Neural progenitor cell (in vitro differentiated cells): ENCODE measurements at regions not wholly inside any gene's neighbourhood (a gene's known extent, or its start where the extent isn't known, plus 50 kb on each side); places are given as distances from the start of the nearest gene placed in this dataset.
A peak's percentile ranks its signal among the peaks of the same experiment; 100 is the strongest.

Source experiments
- DNase-seq: peaks from one replicate; pipeline ENCODE4 v3.0.0-alpha.2; 2016; ENCODE audit warnings: low spot score
- H2AFZ ChIP-seq: fragments of 200-600 bp; sonication (generic); replicated peaks from 2 replicates; pipeline ENCODE4 v1.6.1; 2016; ENCODE audit warnings: antibody characterized with exemption
- H3F3A ChIP-seq: fragments of 200-600 bp; sonication (generic); 2 replicates; pipeline ENCODE4 v1.6.1; 2016; ENCODE audit warnings: antibody characterized with exemption, low read depth
- H3K27ac ChIP-seq: fragments of 200-600 bp; sonication (generic); 2 replicates; pipeline ENCODE4 v1.5.1; 2016; ENCODE audit warnings: mild to moderate bottlenecking
- H3K27me3 ChIP-seq: fragments of 200-600 bp; sonication (generic); 2 replicates; pipeline ENCODE4 v1.6.1; 2016; ENCODE audit warnings: mild to moderate bottlenecking, moderate library complexity
- H3K36me3 ChIP-seq: fragments of 200-600 bp; sonication (generic); 2 replicates; pipeline ENCODE4 v1.5.1; 2016
- H3K4me1 ChIP-seq: fragments of 200-600 bp; sonication (generic); 2 replicates; pipeline ENCODE4 v1.6.1; 2016; ENCODE audit warnings: mixed run types
- H3K4me2 ChIP-seq: fragments of 200-600 bp; sonication (generic); 2 replicates; pipeline ENCODE4 v1.6.1; 2016
- H3K4me3 ChIP-seq: fragments of 200-600 bp; sonication (generic); 2 replicates; pipeline ENCODE4 v1.5.1; 2016
- H3K79me2 ChIP-seq: fragments of 200-600 bp; sonication (generic); 2 replicates; pipeline ENCODE4 v1.6.1; 2016; ENCODE audit warnings: low read depth
- H3K9ac ChIP-seq: fragments of 200-600 bp; sonication (generic); 2 replicates; pipeline ENCODE4 v1.6.1; 2016
- H3K9me3 ChIP-seq: fragments of 200-600 bp; sonication (generic); 2 replicates; pipeline ENCODE4 v1.5.1; 2016; ENCODE audit warnings: low read depth
- H4K20me1 ChIP-seq: fragments of 200-600 bp; sonication (generic); 2 replicates; pipeline ENCODE4 v1.6.1; 2016; ENCODE audit warnings: low read depth
- H3K27ac Mint-ChIP-seq: 3 replicates; pipeline ENCODE4 v1.8.0; 2021; ENCODE audit warnings: mixed read lengths
- H3K27me3 Mint-ChIP-seq: 2 replicates; pipeline ENCODE4 v1.8.0; 2022; ENCODE audit warnings: low read depth, mild to moderate bottlenecking, inconsistent platforms, moderate library complexity, mixed read lengths; ENCODE audit not compliant: insufficient read depth
- H3K36me3 Mint-ChIP-seq: 3 replicates; pipeline ENCODE4 v1.8.0; 2021; ENCODE audit warnings: mixed read lengths
- H3K4me1 Mint-ChIP-seq: 3 replicates; pipeline ENCODE4 v1.8.0; 2021; ENCODE audit warnings: mixed read lengths
- H3K4me3 Mint-ChIP-seq: 3 replicates; pipeline ENCODE4 v1.8.0; 2021; ENCODE audit warnings: mild to moderate bottlenecking, moderate library complexity, mixed read lengths
- H3K9me3 Mint-ChIP-seq: 3 replicates; pipeline ENCODE4 v1.8.0; 2020; ENCODE audit warnings: mixed read lengths
- EZH2 ChIP-seq: fragments of 200-600 bp; sonication (generic); IDR thresholded peaks from 2 replicates; pipeline ENCODE4 v1.6.1; 2017; ENCODE audit warnings: antibody characterized with exemption, mild to moderate bottlenecking, moderate library complexity
- EZH2phosphoT487 ChIP-seq: fragments of 200-600 bp; sonication (generic); IDR thresholded peaks from 2 replicates; pipeline ENCODE4 v1.6.1; 2017; ENCODE audit warnings: antibody characterized with exemption
- TF ChIP-seq, protein P1 (sequence below): fragments of 200-600 bp; sonication (generic); IDR thresholded peaks from 2 replicates; pipeline ENCODE4 v1.5.1; 2017; ENCODE audit warnings: antibody characterized with exemption, mild to moderate bottlenecking

DNA sequence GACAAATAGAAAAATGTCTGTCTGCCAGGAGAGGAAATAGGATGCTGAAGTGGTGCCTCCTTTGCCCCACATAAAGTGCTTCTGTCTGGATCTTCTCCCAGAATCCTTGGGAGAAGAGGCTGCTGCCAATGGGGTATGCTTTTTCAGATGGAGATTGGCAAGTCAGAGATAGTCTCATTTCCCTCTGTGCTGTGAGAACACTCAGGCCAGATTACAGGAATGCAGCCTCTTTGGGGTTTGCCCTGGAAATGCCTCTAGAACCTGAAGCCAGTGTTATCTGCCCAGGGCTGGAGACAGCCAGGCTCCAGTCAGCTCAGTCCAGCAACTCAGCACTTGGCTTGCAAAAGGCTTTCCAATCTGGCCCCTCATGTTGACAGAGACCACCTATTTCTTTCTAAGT, 119.1 kb upstream of the PHYHIPL start:
- peak; percentile 5 for DNase-seq
- Histone ChIP-seq H3K27me3 (no peaks in the 10 kb centered on the region), H3K9me3 (no peaks in the 10 kb centered on the region), H3F3A (no peaks in the 10 kb centered on the region), H3K36me3 (no peaks in the 10 kb centered on the region), H3K9ac (no peak overlapping the region), H3K4me1 (no peaks in the 10 kb centered on the region), H4K20me1 (no peaks in the 10 kb centered on the region), H3K4me3 (no peak overlapping the region), H3K4me2 (no peak overlapping the region), H2AFZ (no peak overlapping the region), H3K27ac (no peak overlapping the region), H3K79me2 (no peaks in the 10 kb centered on the region)
- no peaks in the 10 kb centered on the region for H3K36me3 Mint-ChIP-seq
- peaks cover 3% of the 10 kb centered on the region for H3K9me3 Mint-ChIP-seq
- H3K27ac Mint-ChIP-seq, result no peak overlapping the region
- no peaks in the 10 kb centered on the region for H3K4me1 Mint-ChIP-seq
- no peak overlapping the region for H3K4me3 Mint-ChIP-seq
- TF ChIP-seq EZH2phosphoT487 (no peak), EZH2 (no peak)
- TF ChIP-seq, protein P1, sequence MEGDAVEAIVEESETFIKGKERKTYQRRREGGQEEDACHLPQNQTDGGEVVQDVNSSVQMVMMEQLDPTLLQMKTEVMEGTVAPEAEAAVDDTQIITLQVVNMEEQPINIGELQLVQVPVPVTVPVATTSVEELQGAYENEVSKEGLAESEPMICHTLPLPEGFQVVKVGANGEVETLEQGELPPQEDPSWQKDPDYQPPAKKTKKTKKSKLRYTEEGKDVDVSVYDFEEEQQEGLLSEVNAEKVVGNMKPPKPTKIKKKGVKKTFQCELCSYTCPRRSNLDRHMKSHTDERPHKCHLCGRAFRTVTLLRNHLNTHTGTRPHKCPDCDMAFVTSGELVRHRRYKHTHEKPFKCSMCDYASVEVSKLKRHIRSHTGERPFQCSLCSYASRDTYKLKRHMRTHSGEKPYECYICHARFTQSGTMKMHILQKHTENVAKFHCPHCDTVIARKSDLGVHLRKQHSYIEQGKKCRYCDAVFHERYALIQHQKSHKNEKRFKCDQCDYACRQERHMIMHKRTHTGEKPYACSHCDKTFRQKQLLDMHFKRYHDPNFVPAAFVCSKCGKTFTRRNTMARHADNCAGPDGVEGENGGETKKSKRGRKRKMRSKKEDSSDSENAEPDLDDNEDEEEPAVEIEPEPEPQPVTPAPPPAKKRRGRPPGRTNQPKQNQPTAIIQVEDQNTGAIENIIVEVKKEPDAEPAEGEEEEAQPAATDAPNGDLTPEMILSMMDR, result no peak
- H3K27me3 Mint-ChIP-seq, result peaks cover 4% of the 10 kb centered on the region

DNA sequence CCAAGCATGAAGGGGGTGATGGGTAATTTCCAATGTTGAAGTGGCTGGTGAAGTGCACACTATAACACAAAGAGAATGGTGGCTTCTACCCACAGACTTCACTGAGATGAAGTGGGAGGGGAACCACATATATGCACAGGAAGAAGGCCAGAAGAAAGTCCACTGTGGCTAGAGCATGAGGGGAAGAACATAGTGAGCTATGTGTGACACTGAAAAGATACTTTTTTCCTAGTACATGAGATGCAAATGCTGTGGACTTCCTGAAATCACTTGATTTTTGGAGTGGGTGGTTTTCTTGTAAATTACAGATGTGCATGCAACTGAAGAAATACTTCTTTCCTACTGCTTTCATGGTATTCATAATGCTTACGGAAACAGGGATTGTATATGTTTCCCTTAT, 115.6 kb upstream of the PHYHIPL start:
- Histone ChIP-seq H2AFZ (no peak overlapping the region), H3K9me3 (no peaks in the 10 kb centered on the region), H3K27ac (no peak overlapping the region), H3F3A (no peaks in the 10 kb centered on the region), H4K20me1 (no peaks in the 10 kb centered on the region), H3K9ac (no peak overlapping the region), H3K36me3 (no peaks in the 10 kb centered on the region), H3K4me2 (no peak overlapping the region), H3K4me1 (peaks cover 13% of the 10 kb centered on the region), H3K4me3 (no peak overlapping the region), H3K79me2 (no peaks in the 10 kb centered on the region), H3K27me3 (no peaks in the 10 kb centered on the region)
- H3K9me3 Mint-ChIP-seq, result no peaks in the 10 kb centered on the region
- no peak for DNase-seq
- H3K36me3 Mint-ChIP-seq, result no peaks in the 10 kb centered on the region
- peaks cover 4% of the 10 kb centered on the region for H3K27me3 Mint-ChIP-seq
- TF ChIP-seq, protein P1, result no peak
- TF ChIP-seq EZH2, result no peak
- TF ChIP-seq EZH2phosphoT487, result no peak
- H3K27ac Mint-ChIP-seq, result no peak overlapping the region
- H3K4me3 Mint-ChIP-seq, result no peak overlapping the region
- H3K4me1 Mint-ChIP-seq, result peaks cover 13% of the 10 kb centered on the region

DNA sequence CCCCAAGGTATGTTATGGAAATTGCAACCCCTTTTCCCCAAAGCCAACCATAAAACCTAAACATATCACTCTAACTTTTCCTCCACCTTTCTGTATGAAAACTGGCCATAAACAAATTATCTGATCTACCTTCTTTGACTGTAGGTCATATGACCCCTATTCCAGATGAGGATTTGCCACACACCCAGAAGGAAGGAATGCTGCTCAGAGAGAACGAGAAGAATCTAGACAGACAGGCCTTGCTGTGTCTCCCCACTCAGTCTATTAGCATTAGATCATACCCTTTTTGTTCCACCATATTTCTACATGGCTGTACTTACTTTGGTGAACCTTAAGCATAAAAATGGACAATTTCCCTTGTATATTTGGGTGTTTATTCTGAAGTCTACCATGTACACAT, 113.0 kb upstream of the PHYHIPL start:
- H3K27me3 Mint-ChIP-seq, result no peaks in the 10 kb centered on the region
- Histone ChIP-seq H3K4me3 (no peak overlapping the region), H3K27ac (no peak overlapping the region), H3K79me2 (no peaks in the 10 kb centered on the region), H3F3A (no peaks in the 10 kb centered on the region), H3K9ac (no peak overlapping the region), H3K4me2 (no peak overlapping the region), H3K4me1 (peaks cover 13% of the 10 kb centered on the region), H3K9me3 (no peaks in the 10 kb centered on the region), H3K27me3 (no peaks in the 10 kb centered on the region), H2AFZ (no peak overlapping the region), H3K36me3 (no peaks in the 10 kb centered on the region), H4K20me1 (no peaks in the 10 kb centered on the region)
- DNase-seq, result no peak
- H3K4me3 Mint-ChIP-seq, result no peak overlapping the region
- peaks cover 13% of the 10 kb centered on the region for H3K4me1 Mint-ChIP-seq
- no peaks in the 10 kb centered on the region for H3K36me3 Mint-ChIP-seq
- H3K27ac Mint-ChIP-seq, result no peak overlapping the region
- no peak for TF ChIP-seq EZH2
- TF ChIP-seq, protein P1, result no peak
- no peak for TF ChIP-seq EZH2phosphoT487
- H3K9me3 Mint-ChIP-seq, result no peaks in the 10 kb centered on the region
